NB4 (cell line): ENCODE measurements at regions not wholly inside any gene's neighbourhood (a gene's known extent, or its start where the extent isn't known, plus 50 kb on each side); places are given as distances from the start of the nearest gene placed in this dataset.

ENCODE experiments used
- MYC ChIP-seq: IDR thresholded peaks from 2 replicates; pipeline ENCODE4 v1.6.1; 2011; ENCODE audit warnings: low read depth, low read length
- POLR2A ChIP-seq: IDR thresholded peaks from 2 replicates; pipeline ENCODE4 v1.6.1; 2011; ENCODE audit warnings: mild to moderate bottlenecking; ENCODE audit not compliant: insufficient read length; ENCODE audit errors: extremely low read depth
- TF ChIP-seq, protein P1 (sequence below): IDR thresholded peaks from one replicate; pipeline ENCODE4 v1.5.1; 2012; ENCODE audit warnings: low read depth, low read length
- TF ChIP-seq, protein P2 (sequence below): IDR thresholded peaks from 2 replicates; pipeline ENCODE4 v1.6.1; 2011; ENCODE audit warnings: low read depth, low read length

- TF ChIP-seq, protein P1, sequence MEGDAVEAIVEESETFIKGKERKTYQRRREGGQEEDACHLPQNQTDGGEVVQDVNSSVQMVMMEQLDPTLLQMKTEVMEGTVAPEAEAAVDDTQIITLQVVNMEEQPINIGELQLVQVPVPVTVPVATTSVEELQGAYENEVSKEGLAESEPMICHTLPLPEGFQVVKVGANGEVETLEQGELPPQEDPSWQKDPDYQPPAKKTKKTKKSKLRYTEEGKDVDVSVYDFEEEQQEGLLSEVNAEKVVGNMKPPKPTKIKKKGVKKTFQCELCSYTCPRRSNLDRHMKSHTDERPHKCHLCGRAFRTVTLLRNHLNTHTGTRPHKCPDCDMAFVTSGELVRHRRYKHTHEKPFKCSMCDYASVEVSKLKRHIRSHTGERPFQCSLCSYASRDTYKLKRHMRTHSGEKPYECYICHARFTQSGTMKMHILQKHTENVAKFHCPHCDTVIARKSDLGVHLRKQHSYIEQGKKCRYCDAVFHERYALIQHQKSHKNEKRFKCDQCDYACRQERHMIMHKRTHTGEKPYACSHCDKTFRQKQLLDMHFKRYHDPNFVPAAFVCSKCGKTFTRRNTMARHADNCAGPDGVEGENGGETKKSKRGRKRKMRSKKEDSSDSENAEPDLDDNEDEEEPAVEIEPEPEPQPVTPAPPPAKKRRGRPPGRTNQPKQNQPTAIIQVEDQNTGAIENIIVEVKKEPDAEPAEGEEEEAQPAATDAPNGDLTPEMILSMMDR = no peak
- TF ChIP-seq POLR2A (no peak), MYC (no peak)
- TF ChIP-seq, protein P2, sequence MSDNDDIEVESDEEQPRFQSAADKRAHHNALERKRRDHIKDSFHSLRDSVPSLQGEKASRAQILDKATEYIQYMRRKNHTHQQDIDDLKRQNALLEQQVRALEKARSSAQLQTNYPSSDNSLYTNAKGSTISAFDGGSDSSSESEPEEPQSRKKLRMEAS = no peak
Observed at GRCh38 chr1:240667351-240667750, 55.4 kb upstream of the GREM2 start.
